ENCODE measurements at regions not wholly inside any gene's neighbourhood (a gene's known extent, or its start where the extent isn't known, plus 50 kb on each side); places are given as distances from the start of the nearest gene placed in this dataset.
A peak's percentile ranks its signal among the peaks of the same experiment; 100 is the strongest.

DNA sequence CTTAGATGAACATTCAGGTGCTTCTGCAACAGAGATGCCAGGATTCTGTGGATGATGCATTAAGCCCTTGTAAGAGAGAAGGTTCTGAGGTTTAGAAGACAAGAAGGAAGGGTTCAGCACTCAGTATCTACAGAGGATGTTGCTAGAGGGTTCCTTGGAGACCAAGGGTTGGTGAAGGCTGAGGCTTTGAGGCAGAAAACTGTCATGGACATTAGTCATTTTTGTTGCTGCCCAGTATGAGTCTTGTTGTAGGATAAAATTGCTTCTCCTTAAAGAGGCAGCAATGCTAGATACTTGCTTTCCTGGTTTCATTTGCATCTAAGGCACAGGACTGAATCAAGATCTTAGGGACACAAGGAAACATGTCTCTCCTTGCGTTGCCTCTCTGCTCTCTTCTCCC, 319.4 kb upstream of the NFIA start:
- no peak for DNase-seq (ENCODE audit: low spot score in 2 of 2)
- Histone ChIP-seq H3K27me3 (no peaks in the 10 kb centered on the region), H3K9me3 (no peaks in the 10 kb centered on the region), H3K36me3 (no peaks in the 10 kb centered on the region), H3K27ac (no peak overlapping the region), H3K4me3 (no peak overlapping the region), H3K4me1 (peaks cover 0 to 8% (median 0%) of the 10 kb centered on the region in 4 donors)
- 83 to 90% methylated on average over 1 of the region's 1 CpG for WGBS, 2 donors
- TF ChIP-seq POLR2A (IDR thresholded peaks at IDR 0.05): no peak
- TF ChIP-seq, protein P1, sequence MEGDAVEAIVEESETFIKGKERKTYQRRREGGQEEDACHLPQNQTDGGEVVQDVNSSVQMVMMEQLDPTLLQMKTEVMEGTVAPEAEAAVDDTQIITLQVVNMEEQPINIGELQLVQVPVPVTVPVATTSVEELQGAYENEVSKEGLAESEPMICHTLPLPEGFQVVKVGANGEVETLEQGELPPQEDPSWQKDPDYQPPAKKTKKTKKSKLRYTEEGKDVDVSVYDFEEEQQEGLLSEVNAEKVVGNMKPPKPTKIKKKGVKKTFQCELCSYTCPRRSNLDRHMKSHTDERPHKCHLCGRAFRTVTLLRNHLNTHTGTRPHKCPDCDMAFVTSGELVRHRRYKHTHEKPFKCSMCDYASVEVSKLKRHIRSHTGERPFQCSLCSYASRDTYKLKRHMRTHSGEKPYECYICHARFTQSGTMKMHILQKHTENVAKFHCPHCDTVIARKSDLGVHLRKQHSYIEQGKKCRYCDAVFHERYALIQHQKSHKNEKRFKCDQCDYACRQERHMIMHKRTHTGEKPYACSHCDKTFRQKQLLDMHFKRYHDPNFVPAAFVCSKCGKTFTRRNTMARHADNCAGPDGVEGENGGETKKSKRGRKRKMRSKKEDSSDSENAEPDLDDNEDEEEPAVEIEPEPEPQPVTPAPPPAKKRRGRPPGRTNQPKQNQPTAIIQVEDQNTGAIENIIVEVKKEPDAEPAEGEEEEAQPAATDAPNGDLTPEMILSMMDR (IDR thresholded peaks at IDR 0.05): no peak
- no peak for TF ChIP-seq EP300 (IDR thresholded peaks at IDR 0.05)

DNA sequence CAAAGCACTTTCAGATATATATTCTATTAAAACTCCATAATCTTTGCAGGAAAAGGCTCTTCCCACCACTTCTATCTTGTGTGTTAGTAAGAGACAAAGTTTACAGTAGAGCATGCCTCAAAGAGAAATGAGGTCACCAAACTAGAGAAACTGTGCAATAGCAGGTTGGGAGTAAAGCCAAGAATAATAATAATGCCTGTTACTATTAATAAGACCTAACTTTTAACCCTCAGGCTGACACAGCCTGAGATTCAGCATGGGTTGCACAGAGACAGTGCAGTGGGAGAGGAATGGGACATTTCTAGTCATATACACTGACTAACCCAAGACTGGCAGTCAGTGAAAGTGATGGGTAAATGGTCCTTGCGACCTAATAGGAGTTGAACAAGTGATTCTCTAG, 320.2 kb upstream of the NFIA start:
- no peak for TF ChIP-seq POLR2A (IDR thresholded peaks at IDR 0.05)
- TF ChIP-seq EP300 (IDR thresholded peaks at IDR 0.05): no peak
- TF ChIP-seq, protein P1 (IDR thresholded peaks at IDR 0.05): no peak
- no peaks in the 10 kb centered on the region for H3K27me3 ChIP-seq
- H3K4me3 ChIP-seq: no peak overlapping the region
- no peaks in the 10 kb centered on the region for H3K36me3 ChIP-seq
- H3K9me3 ChIP-seq: no peaks in the 10 kb centered on the region
- DNase-seq (ENCODE audit: low spot score in 2 of 2): no peak
- no peak overlapping the region for H3K27ac ChIP-seq
- 74 to 78% methylated on average over 1 of the region's 1 CpG for WGBS, 2 donors
- H3K4me1 ChIP-seq: peaks cover 0 to 8% (median 0%) of the 10 kb centered on the region in 4 donors

DNA sequence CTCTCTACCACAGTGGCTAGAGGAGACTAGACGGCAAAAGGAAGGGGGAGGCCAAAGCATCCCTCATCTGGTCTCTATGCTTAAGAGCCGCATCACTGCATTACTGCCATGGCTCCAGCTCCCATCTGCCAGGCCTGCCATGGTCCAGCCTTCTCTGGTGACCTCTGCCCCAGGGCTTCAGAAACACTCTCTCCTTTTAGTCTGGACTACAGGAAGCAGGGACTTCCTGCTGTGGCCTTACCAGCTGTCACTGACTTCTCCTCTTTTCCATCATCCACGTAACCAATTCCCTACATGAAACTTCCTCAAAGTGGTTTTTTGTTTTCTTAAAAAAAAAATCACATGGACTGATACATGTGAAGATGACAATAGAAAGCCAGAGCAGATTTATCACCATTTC, 323.1 kb upstream of the NFIA start:
- no peak for DNase-seq (ENCODE audit: low spot score in 2 of 2)
- Histone ChIP-seq H3K4me1 (peaks cover 0 to 8% (median 0%) of the 10 kb centered on the region in 4 donors), H3K36me3 (no peaks in the 10 kb centered on the region), H3K27me3 (no peaks in the 10 kb centered on the region), H3K4me3 (no peak overlapping the region), H3K9me3 (no peaks in the 10 kb centered on the region), H3K27ac (no peak overlapping the region)
- peak in 1 of 2 donors; percentile 11 for TF ChIP-seq EP300 (IDR thresholded peaks at IDR 0.05)
- no peak for TF ChIP-seq POLR2A (IDR thresholded peaks at IDR 0.05)
- 84 to 87% methylated on average over 3 of the region's 3 CpGs for WGBS, 2 donors

DNA sequence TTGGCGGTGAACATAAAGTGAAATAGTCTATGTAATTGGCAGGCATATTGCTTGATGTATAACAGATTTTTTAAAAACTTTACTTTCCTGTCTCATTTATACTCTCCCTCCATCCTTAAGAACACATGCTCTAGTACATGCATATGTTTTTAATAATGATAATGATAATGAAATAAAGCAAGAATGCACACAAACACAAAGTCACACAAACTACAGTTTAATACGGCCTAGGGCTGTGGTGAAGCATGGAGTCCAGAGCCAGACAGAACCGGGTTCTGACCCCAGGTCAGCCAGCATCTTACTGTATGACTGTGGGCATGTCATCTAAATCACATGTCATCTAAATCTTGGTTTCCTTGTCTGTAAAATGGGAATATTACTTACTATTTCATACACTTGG, 324.9 kb upstream of the NFIA start:
- no peak overlapping the region for H3K27ac ChIP-seq
- TF ChIP-seq, protein P1 (IDR thresholded peaks at IDR 0.05): no peak
- TF ChIP-seq POLR2A (IDR thresholded peaks at IDR 0.05): no peak
- TF ChIP-seq EP300 (IDR thresholded peaks at IDR 0.05): no peak
- H3K4me1 ChIP-seq: peaks cover 0 to 3% (median 0%) of the 10 kb centered on the region in 4 donors
- no peak overlapping the region for H3K4me3 ChIP-seq
- H3K27me3 ChIP-seq: no peaks in the 10 kb centered on the region
- no peak for DNase-seq (ENCODE audit: low spot score in 2 of 2)
- 71 to 78% methylated on average over 3 of the region's 3 CpGs for WGBS, 2 donors
- H3K9me3 ChIP-seq: no peaks in the 10 kb centered on the region
- no peaks in the 10 kb centered on the region for H3K36me3 ChIP-seq

DNA sequence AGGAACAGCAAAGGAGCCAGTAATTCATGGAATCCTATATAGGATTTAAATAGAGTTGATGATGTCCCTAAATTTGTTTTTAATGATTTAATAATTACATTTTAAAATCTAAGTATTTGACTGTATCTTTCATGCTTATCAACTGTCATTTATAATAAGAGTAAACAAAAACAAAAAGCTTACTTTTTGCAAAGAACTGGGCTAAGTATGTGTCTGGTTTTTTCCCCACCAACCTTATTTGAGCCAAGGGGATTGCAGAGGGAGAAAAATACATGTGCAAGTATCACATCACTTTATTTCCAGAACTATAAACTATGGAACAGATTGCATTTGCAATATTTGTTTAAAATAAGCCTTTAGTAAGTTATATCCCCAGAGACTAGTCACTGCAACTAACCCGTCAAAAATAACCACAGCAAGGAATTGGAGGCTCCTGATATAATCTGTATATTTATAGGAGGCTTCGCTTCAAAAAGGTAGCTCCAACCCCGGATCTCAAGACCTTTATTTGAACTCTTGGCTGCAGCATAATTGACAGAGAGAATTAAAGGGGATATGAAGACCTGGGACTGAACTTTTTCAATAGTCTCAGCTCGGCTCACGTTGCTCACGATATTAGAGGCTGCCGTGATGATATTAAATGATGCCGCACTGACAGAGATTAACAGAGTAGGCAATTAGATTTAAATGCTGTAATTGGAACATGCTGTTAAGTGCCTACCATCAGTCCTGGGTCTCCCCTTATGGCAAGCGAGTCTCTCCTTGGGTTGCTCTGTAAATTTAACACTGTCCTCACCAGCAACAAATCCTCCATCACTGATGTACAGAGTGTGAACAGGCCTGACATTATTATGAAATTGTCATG, 329.1 kb upstream of the NFIA start:
- TF ChIP-seq EP300 (IDR thresholded peaks at IDR 0.05): no peak
- TF ChIP-seq, protein P1 (IDR thresholded peaks at IDR 0.05): no peak
- TF ChIP-seq POLR2A (IDR thresholded peaks at IDR 0.05): no peak
- no peaks in the 10 kb centered on the region for H3K36me3 ChIP-seq
- no peak overlapping the region for H3K4me3 ChIP-seq
- no peaks in the 10 kb centered on the region for H3K4me1 ChIP-seq
- H3K9me3 ChIP-seq: no peaks in the 10 kb centered on the region
- 64 to 69% methylated on average over 9 of the region's 9 CpGs for WGBS, 2 donors
- no peak for DNase-seq (ENCODE audit: low spot score in 2 of 2)
- H3K27ac ChIP-seq: no peak overlapping the region
- no peaks in the 10 kb centered on the region for H3K27me3 ChIP-seq

Data from tibial nerve (tissue), 4 donors.